GM18499 (cell line): ENCODE measurements at regions not wholly inside any gene's neighbourhood (a gene's known extent, or its start where the extent isn't known, plus 50 kb on each side); places are given as distances from the start of the nearest gene placed in this dataset.
"Not testable (repeated sequence)": the region's sequence is repeated elsewhere in the genome, so short reads cannot be mapped to it uniquely, and the experiment has no call there.

Source experiments
- ATAC-seq: cut with Tn5 transposase; IDR thresholded peaks from one replicate; pipeline ENCODE4 v1.9.1; 2021; ENCODE audit warnings: moderate number of reproducible peaks; ENCODE audit not compliant: insufficient read depth, unreplicated experiment

- ATAC-seq, result no peak
Observed at GRCh38 chr13:54657588-54657987, 1629.0 kb downstream of the OLFM4 start.

DNA sequence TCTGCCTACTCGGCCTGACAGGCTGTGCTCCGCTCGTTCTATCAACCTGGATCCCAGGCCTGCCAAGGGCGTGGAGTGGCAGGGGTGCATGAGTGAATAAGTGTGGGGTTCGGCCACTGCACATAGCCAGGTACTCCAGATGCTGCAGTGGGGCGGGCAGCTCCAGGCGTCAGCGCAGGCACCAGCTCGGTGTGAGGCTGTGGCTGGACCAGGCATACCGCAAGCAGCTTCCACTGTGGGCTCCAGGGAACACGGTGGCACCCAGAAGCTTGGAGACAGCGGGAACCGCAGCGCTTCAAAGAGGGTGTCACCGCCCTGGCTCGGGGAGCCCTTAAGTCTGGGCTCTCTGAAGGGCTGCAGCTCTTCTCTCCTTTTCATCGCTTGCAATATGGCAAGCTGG lies 1630.2 kb downstream of the OLFM4 start:
- ATAC-seq, result no peak

GRCh38 chr13:54660277-54660676 lies 1631.7 kb downstream of the OLFM4 start:
- no peak for ATAC-seq

GRCh38 chr13:54676526-54677113 lies 1648.0 kb downstream of the OLFM4 start:
- ATAC-seq, result no peak

- no peak for ATAC-seq
Observed at GRCh38 chr13:54682184-54682583, 1653.6 kb downstream of the OLFM4 start.

DNA sequence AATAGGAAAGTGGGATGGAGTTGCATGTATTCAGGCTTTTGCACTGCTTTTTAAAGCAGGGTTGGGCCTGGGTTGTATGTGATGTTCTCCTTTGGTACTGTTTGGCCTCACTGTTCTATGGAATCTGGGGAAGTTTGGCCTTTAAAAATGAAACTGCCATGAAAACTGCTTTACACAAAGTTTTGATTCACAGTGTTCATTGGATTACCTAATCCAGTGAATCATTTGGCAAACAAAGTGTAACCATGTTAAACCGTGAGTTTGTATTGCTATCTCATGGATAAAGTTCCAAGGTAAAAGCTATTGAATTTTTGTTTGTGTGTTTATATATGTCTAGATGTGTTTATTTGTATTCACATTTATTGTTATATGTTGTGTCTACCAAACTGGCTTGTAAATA lies 1658.6 kb downstream of the OLFM4 start:
- no peak for ATAC-seq

DNA sequence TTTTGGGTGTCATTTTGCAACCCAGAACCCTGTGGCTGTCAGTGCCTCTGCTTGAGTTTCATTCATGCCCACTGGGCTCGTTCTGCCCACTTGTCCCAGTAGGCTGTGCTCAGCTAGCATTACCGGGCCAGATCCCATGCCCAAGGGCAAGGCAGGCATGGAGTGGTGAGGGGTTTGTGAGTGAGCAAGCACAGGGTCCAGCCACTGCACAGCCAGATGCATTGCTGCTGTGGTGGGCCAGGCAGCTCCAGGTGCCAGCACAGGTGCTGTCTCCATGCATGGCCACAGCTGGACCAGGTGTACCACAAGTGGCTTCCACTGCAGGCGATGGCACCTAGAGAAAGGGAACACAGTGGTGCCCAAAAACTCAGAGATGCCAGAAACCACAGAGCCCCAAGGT lies 1671.2 kb downstream of the OLFM4 start:
- no peak for ATAC-seq

DNA sequence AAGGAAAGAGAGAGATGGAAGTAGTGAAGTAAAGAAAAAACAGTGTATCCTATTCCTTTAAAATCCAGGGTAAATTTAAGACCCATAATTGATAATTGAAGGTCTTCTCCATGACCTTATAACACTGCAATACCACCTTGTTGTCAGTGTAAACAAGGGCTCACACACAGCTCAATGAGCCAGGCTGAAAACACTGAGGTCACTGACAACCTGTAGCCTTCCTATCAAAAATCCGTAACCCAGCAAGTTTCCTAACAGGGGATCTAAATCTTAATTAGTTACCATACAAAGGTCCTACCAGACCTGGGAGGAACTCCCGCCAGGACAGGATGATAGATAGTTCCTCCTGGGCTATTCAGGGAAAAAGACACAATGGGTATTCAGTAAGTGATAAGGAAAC lies 1677.1 kb downstream of the OLFM4 start:
- ATAC-seq, result no peak

GRCh38 chr13:54706336-54706735 lies 1677.7 kb downstream of the OLFM4 start:
- no peak for ATAC-seq

DNA sequence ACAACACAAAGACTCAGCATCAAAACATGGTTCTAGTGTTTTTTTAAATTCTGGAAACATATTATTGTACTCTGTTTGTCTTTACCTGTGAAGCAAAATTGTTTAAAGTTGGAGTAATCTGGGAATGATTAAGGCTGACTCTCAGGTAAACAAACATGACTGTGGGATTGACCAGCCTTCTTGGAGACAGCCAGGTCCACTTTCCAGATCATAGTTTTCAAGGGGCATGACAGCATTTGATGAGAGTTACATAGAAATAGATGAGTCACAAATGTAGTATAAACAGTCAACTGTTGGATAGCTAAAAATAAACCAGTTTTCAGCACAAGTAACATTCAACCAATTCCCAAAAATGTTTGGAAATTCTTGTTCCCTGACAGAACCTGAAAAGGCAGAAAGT lies 1680.9 kb downstream of the OLFM4 start:
- ATAC-seq, result no peak

DNA sequence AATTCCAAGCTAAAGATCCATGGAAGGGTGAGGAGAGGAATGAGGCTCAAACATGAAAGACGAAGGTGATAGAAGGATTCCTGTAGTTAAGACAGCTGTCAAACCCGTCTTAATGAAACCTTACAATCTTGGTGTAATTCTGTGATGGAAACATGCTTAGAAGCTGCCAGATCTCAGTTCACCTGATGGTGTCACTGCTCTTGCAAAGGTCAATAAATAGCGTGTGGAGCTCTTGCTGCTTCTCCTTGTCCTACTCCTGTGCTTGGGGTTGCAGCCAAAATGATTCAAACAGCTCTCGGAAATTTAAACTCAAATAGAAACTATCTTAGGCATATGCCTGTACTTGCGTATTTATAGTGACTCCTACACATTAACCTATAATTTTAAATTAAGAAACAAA lies 1705.0 kb downstream of the OLFM4 start:
- no peak for ATAC-seq

GRCh38 chr13:54737211-54737610 lies 1708.6 kb downstream of the OLFM4 start:
- ATAC-seq, result not testable (repeated sequence)

- ATAC-seq, result no peak
Observed at GRCh38 chr13:54742984-54743383, 1714.4 kb downstream of the OLFM4 start.

- ATAC-seq, result no peak
Observed at GRCh38 chr13:54744747-54745146, 1716.1 kb downstream of the OLFM4 start.

DNA sequence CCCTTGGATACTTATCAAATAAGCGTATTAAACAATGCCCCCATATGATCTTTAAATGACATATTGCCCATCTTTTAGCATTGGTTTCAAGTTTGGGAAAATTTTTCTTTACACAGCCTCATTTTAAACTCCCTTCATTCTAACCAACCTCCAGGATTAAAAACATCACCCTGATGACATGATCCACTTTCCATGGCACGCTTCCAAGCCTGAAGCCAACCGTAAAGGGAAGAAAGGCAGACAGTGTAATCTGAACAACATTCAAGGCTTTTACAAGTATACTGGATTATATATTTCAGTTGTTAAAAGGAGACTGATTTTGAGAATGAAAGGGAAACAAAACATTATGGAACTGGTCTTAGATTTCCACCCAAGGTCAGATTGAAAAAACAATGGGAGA lies 1721.9 kb downstream of the OLFM4 start:
- no peak for ATAC-seq

- no peak for ATAC-seq
Observed at GRCh38 chr13:54758795-54759194, 1730.2 kb downstream of the OLFM4 start.

DNA sequence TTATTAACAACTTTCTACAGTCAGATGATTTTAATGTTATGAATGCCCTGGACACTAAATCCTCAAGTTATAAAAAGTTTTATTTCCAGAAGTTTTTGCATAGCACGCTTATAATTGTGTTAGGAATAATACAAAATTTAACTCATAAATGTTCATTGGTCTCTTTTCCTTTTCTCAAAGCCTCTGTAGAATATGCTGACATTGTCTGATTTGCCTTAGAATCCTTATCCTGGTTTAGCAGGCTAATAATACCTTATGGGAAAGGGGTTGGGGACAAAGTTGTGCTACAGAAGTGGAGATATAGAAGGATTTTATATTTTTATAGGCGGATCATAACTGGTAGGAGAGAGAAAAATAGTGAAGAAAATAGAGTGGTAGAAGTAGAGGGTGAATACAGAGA lies 1739.6 kb downstream of the OLFM4 start:
- no peak for ATAC-seq

DNA sequence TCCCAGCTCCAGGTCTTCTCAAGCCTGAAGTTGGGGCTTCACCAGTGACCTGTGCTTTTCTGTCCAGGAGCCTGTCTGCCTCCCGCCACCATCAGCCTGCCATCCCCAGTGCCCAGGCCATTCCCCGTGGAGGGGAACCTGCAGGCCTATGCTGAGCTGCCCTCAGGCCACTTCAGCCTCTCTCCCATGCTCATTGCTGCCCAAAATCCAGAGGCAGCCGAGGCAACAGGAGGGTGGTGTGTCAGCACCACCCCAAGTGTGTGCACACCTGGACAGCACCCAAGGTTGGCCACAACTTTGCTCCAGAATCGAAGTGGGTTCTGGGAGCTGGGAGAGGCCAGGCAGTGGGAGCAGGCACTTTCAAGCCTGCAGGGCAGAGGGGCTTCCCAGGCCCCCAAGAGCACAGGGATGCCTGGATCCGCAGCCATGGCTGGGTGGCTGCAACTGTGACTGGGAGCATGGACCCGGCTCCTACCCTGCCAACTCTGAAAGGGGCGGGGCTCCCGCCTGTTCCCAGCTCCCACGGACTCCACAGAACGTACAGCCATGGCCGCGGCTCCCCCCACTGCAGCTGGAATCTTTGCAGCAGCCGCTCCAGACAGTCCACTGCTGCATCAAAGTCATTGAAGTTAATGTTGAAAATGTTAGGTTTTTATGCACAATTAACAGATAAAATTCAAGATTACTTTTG lies 1747.0 kb downstream of the OLFM4 start:
- ATAC-seq, result no peak

DNA sequence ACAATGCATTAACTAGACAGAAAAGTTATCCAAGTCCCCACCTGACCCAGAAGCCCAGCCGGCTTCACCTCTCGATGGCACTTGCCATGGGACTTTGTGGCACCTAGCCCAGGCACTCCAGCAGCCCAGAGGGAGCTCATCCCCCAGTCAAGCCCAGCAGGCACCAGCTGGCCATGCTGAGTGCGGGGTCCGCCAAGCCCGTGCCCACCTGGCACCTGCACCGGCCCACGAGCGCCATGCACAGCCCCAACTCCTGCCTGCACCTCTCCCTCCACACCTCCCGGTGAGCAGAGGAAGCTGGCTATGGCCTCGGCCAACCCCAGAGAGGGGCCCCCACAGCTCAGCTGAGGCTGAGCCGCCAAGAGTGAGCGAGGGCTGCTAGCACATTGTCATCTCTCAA lies 1759.1 kb downstream of the OLFM4 start:
- ATAC-seq, result no peak

GRCh38 chr13:54799621-54800226 lies 1771.1 kb downstream of the OLFM4 start:
- ATAC-seq, result no peak

DNA sequence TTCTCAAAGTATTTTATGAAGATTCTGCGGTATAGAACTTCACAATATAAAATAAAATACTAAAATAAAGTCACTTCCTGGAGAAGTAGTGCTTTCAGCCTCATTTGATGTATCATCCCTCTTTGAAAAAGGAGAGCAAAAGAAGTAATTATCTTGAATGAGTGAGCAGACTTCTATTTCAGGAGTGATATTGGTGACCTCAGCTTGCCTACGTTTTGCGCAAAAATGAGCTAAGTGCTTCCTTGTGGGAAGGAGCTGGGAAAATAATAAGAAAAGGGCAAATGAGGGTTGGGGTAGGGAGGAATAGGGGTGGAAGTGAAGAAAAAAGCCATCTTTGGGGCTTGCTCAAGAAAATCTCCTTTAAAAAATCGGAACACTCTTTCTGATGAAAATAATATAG lies 1773.6 kb downstream of the OLFM4 start:
- ATAC-seq, result no peak

DNA sequence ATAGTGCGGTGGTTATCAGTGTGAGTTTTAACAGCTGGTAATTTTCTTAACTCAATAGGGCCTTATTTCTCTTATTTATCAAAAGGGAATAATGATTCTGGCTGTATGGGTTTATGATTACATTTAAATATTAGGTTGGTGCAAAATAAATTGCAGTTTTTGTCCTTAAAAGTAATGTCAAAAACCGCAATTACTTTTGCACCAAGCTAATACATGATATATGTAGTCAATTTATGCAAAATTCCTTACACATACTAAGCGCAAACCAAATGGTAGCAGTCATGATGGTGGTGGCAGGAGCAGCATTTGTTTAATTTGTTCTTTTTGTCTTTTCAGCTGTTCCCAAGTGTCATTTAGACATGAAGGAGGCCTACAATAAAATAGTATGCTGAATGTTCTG lies 1777.1 kb downstream of the OLFM4 start:
- no peak for ATAC-seq
